Left forelimb (tissue), 1 donor: ENCODE measurements at regions not wholly inside any gene's neighbourhood (a gene's known extent, or its start where the extent isn't known, plus 50 kb on each side); places are given as distances from the start of the nearest gene placed in this dataset.
"Not testable (repeated sequence)": the region's sequence is repeated elsewhere in the genome, so short reads cannot be mapped to it uniquely, and the experiment has no call there.

Experiments
- DNase-seq: peaks from one replicate; pipeline ENCODE4 v3.0.0-alpha.2; 2018; ENCODE audit warnings: low spot score

GRCh38 chr6:80544976-80545722 is 438.7 kb downstream of the BCKDHB start:
- no peak for DNase-seq

GRCh38 chr6:80544555-80544954 is 438.1 kb downstream of the BCKDHB start:
- no peak for DNase-seq

GRCh38 chr6:80543598-80544222 is 437.2 kb downstream of the BCKDHB start:
- no peak for DNase-seq

GRCh38 chr6:80543151-80543550 is 436.7 kb downstream of the BCKDHB start:
- DNase-seq: no peak

GRCh38 chr6:80541886-80542285 is 435.4 kb downstream of the BCKDHB start:
- DNase-seq: no peak

- DNase-seq: no peak
Observed at GRCh38 chr6:80541181-80541580, 434.7 kb downstream of the BCKDHB start.

- DNase-seq: no peak
Observed at GRCh38 chr6:80540700-80541099, 434.2 kb downstream of the BCKDHB start.

- DNase-seq: no peak
Observed at GRCh38 chr6:80537118-80537972, 430.9 kb downstream of the BCKDHB start.

- no peak for DNase-seq
Observed at GRCh38 chr6:80535914-80536565, 429.6 kb downstream of the BCKDHB start.

GRCh38 chr6:80531681-80532619 is 425.5 kb downstream of the BCKDHB start:
- no peak for DNase-seq

GRCh38 chr6:80530103-80530502 is 423.6 kb downstream of the BCKDHB start:
- no peak for DNase-seq

- DNase-seq: no peak
Observed at GRCh38 chr6:80528115-80528514, 421.6 kb downstream of the BCKDHB start.

GRCh38 chr6:80527552-80528052 is 421.1 kb downstream of the BCKDHB start:
- DNase-seq: no peak

GRCh38 chr6:80523531-80523997 is 417.1 kb downstream of the BCKDHB start:
- no peak for DNase-seq

- DNase-seq: no peak
Observed at GRCh38 chr6:80523010-80523409, 416.5 kb downstream of the BCKDHB start.

GRCh38 chr6:80522576-80522975 is 416.1 kb downstream of the BCKDHB start:
- no peak for DNase-seq

GRCh38 chr6:80519811-80520594 is 413.5 kb downstream of the BCKDHB start:
- no peak for DNase-seq

- DNase-seq: no peak
Observed at GRCh38 chr6:80517525-80517924, 411.1 kb downstream of the BCKDHB start.

- DNase-seq: not testable (repeated sequence)
Observed at GRCh38 chr6:80510521-80510920, 404.1 kb downstream of the BCKDHB start.
